ENCODE measurements at regions not wholly inside any gene's neighbourhood (a gene's known extent, or its start where the extent isn't known, plus 50 kb on each side); places are given as distances from the start of the nearest gene placed in this dataset.
A peak's percentile ranks its signal among the peaks of the same experiment; 100 is the strongest.
"Not testable (repeated sequence)": the region's sequence is repeated elsewhere in the genome, so short reads cannot be mapped to it uniquely, and the experiment has no call there.

- peak; percentile 6 for DNase-seq (ENCODE audit: low read depth)
These were observed 224.7 kb upstream of the FAM78B start for GRCh38 chr1:166391279-166392066.

- no peak for DNase-seq (ENCODE audit: low read depth)
These were observed 228.9 kb upstream of the FAM78B start for GRCh38 chr1:166395729-166396128.

- DNase-seq (ENCODE audit: low read depth): not testable (repeated sequence)
These were observed 242.7 kb upstream of the FAM78B start for GRCh38 chr1:166409253-166410082.

- DNase-seq (ENCODE audit: low read depth): no peak
These were observed 243.2 kb upstream of the FAM78B start for GRCh38 chr1:166410083-166410385.

GRCh38 chr1:166416831-166417230, 250.0 kb upstream of the FAM78B start:
- DNase-seq (ENCODE audit: low read depth): not testable (repeated sequence)

- DNase-seq (ENCODE audit: low read depth): no peak
These were observed 251.6 kb upstream of the FAM78B start for GRCh38 chr1:166418344-166418933.

- not testable (repeated sequence) for DNase-seq (ENCODE audit: low read depth)
These were observed 255.8 kb upstream of the FAM78B start for GRCh38 chr1:166422586-166422985.

GRCh38 chr1:166432655-166433054, 265.9 kb upstream of the FAM78B start:
- no peak for DNase-seq (ENCODE audit: low read depth)

- peak; percentile 34 for DNase-seq (ENCODE audit: low read depth)
These were observed 266.9 kb upstream of the FAM78B start for GRCh38 chr1:166433404-166434304.

GRCh38 chr1:166457700-166458099, 290.9 kb upstream of the FAM78B start:
- no peak for DNase-seq (ENCODE audit: low read depth)

- no peak for DNase-seq (ENCODE audit: low read depth)
These were observed 297.5 kb upstream of the FAM78B start for GRCh38 chr1:166464333-166464732.

GRCh38 chr1:166470014-166470413, 303.2 kb upstream of the FAM78B start:
- no peak for DNase-seq (ENCODE audit: low read depth)

GRCh38 chr1:166470441-166470840, 303.6 kb upstream of the FAM78B start:
- DNase-seq (ENCODE audit: low read depth): no peak

GRCh38 chr1:166471359-166471758, 304.6 kb upstream of the FAM78B start:
- no peak for DNase-seq (ENCODE audit: low read depth)

GRCh38 chr1:166479052-166479631, 312.3 kb upstream of the FAM78B start:
- peak; percentile 39 for DNase-seq (ENCODE audit: low read depth)

GRCh38 chr1:166484471-166484870, 317.7 kb upstream of the FAM78B start:
- DNase-seq (ENCODE audit: low read depth): no peak

GRCh38 chr1:166484871-166485270, 318.1 kb upstream of the FAM78B start:
- DNase-seq (ENCODE audit: low read depth): no peak

- DNase-seq (ENCODE audit: low read depth): peak; percentile 59
These were observed 318.8 kb upstream of the FAM78B start for GRCh38 chr1:166485620-166486019.

GRCh38 chr1:166488327-166488726, 321.5 kb upstream of the FAM78B start:
- DNase-seq (ENCODE audit: low read depth): no peak

- no peak for DNase-seq (ENCODE audit: low read depth)
These were observed 322.5 kb upstream of the FAM78B start for GRCh38 chr1:166489356-166489669.

GRCh38 chr1:166489670-166490436, 323.1 kb upstream of the FAM78B start:
- peak; percentile 38 for DNase-seq (ENCODE audit: low read depth)

Data from ELR (cell line).